Right renal cortex interstitium (tissue), 3 donors: ENCODE measurements at regions not wholly inside any gene's neighbourhood (a gene's known extent, or its start where the extent isn't known, plus 50 kb on each side); places are given as distances from the start of the nearest gene placed in this dataset.
A peak's percentile ranks its signal among the peaks of the same experiment; 100 is the strongest.
"Not testable (repeated sequence)": the region's sequence is repeated elsewhere in the genome, so short reads cannot be mapped to it uniquely, and the experiment has no call there.

Experiments
- DNase-seq, 3 donors: peaks; one replicate each; pipeline ENCODE4 v3.0.0-alpha.2; 2013; ENCODE audit warnings: low read depth in 3 of 3, low spot score in 2 of 3

- DNase-seq = no peak
These were observed 732.2 kb downstream of the NR4A2 start for GRCh38 chr2:155600296-155600695.

GRCh38 chr2:155599834-155600233 is 732.7 kb downstream of the NR4A2 start:
- DNase-seq = no peak

GRCh38 chr2:155583674-155584195 is 748.8 kb downstream of the NR4A2 start:
- DNase-seq = no peak

GRCh38 chr2:155574941-155575340 is 757.6 kb downstream of the NR4A2 start:
- no peak for DNase-seq

- DNase-seq = no peak
These were observed 785.0 kb downstream of the NR4A2 start for GRCh38 chr2:155547571-155547970.

GRCh38 chr2:155546721-155547555 is 785.6 kb downstream of the NR4A2 start:
- DNase-seq = peak in 1 of 3 donors; percentile 3

GRCh38 chr2:155539028-155539427 is 793.5 kb downstream of the NR4A2 start:
- not testable (repeated sequence) for DNase-seq

- DNase-seq = no peak
These were observed 804.5 kb downstream of the NR4A2 start for GRCh38 chr2:155528034-155528433.

- DNase-seq = no peak
These were observed 807.3 kb downstream of the NR4A2 start for GRCh38 chr2:155525199-155525598.

GRCh38 chr2:155519529-155520130 is 812.9 kb downstream of the NR4A2 start:
- DNase-seq = no peak

- DNase-seq = no peak
These were observed 814.4 kb downstream of the NR4A2 start for GRCh38 chr2:155518094-155518493.

- DNase-seq = no peak
These were observed 815.2 kb downstream of the NR4A2 start for GRCh38 chr2:155517362-155517761.

GRCh38 chr2:155513248-155513647 is 814.8 kb downstream of the KCNJ3 start:
- DNase-seq = no peak

GRCh38 chr2:155502766-155503165 is 804.3 kb downstream of the KCNJ3 start:
- DNase-seq = no peak

GRCh38 chr2:155498106-155498505 is 799.6 kb downstream of the KCNJ3 start:
- no peak for DNase-seq

GRCh38 chr2:155494744-155495143 is 796.2 kb downstream of the KCNJ3 start:
- no peak for DNase-seq

- no peak for DNase-seq
These were observed 786.8 kb downstream of the KCNJ3 start for GRCh38 chr2:155485141-155485842.

GRCh38 chr2:155481141-155481540 is 782.6 kb downstream of the KCNJ3 start:
- no peak for DNase-seq

- not testable (repeated sequence) for DNase-seq
These were observed 773.5 kb downstream of the KCNJ3 start for GRCh38 chr2:155472018-155472417.

GRCh38 chr2:155456222-155456621 is 757.7 kb downstream of the KCNJ3 start:
- DNase-seq = no peak

- DNase-seq = no peak
These were observed 744.4 kb downstream of the KCNJ3 start for GRCh38 chr2:155442755-155443372.
